Smooth muscle cell (in vitro differentiated cells): ENCODE measurements at regions not wholly inside any gene's neighbourhood (a gene's known extent, or its start where the extent isn't known, plus 50 kb on each side); places are given as distances from the start of the nearest gene placed in this dataset.
"Not testable (repeated sequence)": the region's sequence is repeated elsewhere in the genome, so short reads cannot be mapped to it uniquely, and the experiment has no call there.

Experiments used
- DNase-seq: peaks from one replicate; lab custom pipeline; 2025; ENCODE audit not compliant: unreplicated experiment; lab: John Stamatoyannopoulos, UW
- H2AFZ ChIP-seq: fragments of 200-600 bp; sonication (generic); 2 replicates; pipeline ENCODE4 v1.6.0; 2016; ENCODE audit warnings: antibody characterized with exemption, low read depth, mild to moderate bottlenecking
- H3F3A ChIP-seq: fragments of 200-600 bp; sonication (generic); 2 replicates; pipeline ENCODE4 v1.6.0; 2017; ENCODE audit warnings: antibody characterized with exemption, low read depth
- H3K27ac ChIP-seq: fragments of 200-600 bp; sonication (generic); 2 replicates; pipeline ENCODE4 v1.5.1; 2016; ENCODE audit warnings: low read depth, mild to moderate bottlenecking
- H3K27me3 ChIP-seq: fragments of 200-600 bp; sonication (generic); 2 replicates; pipeline ENCODE4 v1.6.1; 2016; ENCODE audit warnings: low read depth, mild to moderate bottlenecking
- H3K36me3 ChIP-seq: fragments of 200-600 bp; sonication (generic); 2 replicates; pipeline ENCODE4 v1.5.1; 2016; ENCODE audit warnings: low read depth
- H3K4me1 ChIP-seq: fragments of 200-600 bp; sonication (generic); 2 replicates; pipeline ENCODE4 v1.5.1; 2016; ENCODE audit warnings: low read depth
- H3K4me2 ChIP-seq: fragments of 200-600 bp; sonication (generic); 2 replicates; pipeline ENCODE4 v1.6.0; 2016; ENCODE audit warnings: mild to moderate bottlenecking
- H3K4me3 ChIP-seq: fragments of 200-600 bp; sonication (generic); 2 replicates; pipeline ENCODE4 v1.5.1; 2016; ENCODE audit warnings: mild to moderate bottlenecking
- H3K79me2 ChIP-seq: fragments of 200-600 bp; sonication (generic); 2 replicates; pipeline ENCODE4 v1.6.0; 2016; ENCODE audit warnings: low read depth, mild to moderate bottlenecking
- H3K9ac ChIP-seq: fragments of 200-600 bp; sonication (generic); 2 replicates; pipeline ENCODE4 v1.6.0; 2016; ENCODE audit warnings: low read depth
- H3K9me3 ChIP-seq: fragments of 200-600 bp; sonication (generic); replicated peaks from 2 replicates; pipeline ENCODE4 v1.5.1; 2016; ENCODE audit warnings: low read depth
- H4K20me1 ChIP-seq: fragments of 200-600 bp; sonication (generic); 2 replicates; pipeline ENCODE4 v1.6.0; 2016; ENCODE audit warnings: low read depth
- WGBS: methylation state at CpG from one replicate; pipeline ENCODE4 v1.1.7; 2016; ENCODE audit warnings: low lambda C conversion rate; 5-methylcytosine and 5-hydroxymethylcytosine counted together
- TF ChIP-seq, protein P1 (sequence below): fragments of 200-600 bp; sonication (generic); IDR thresholded peaks from 2 replicates; pipeline ENCODE4 v1.5.1; 2017; ENCODE audit warnings: borderline replicate concordance, mild to moderate bottlenecking, antibody characterized with exemption; ENCODE audit not compliant: insufficient read depth, poor library complexity, severe bottlenecking

- DNase-seq, result no peak
- Histone ChIP-seq H3K4me1 (no peaks in the 10 kb centered on the region), H3K9ac (no peak overlapping the region), H3K27me3 (no peaks in the 10 kb centered on the region), H3F3A (no peaks in the 10 kb centered on the region), H2AFZ (no peak overlapping the region), H3K36me3 (no peaks in the 10 kb centered on the region), H3K4me2 (no peak overlapping the region), H3K4me3 (no peak overlapping the region), H3K9me3 (no peaks in the 10 kb centered on the region), H3K27ac (no peak overlapping the region), H3K79me2 (no peaks in the 10 kb centered on the region), H4K20me1 (no peaks in the 10 kb centered on the region)
- TF ChIP-seq, protein P1, sequence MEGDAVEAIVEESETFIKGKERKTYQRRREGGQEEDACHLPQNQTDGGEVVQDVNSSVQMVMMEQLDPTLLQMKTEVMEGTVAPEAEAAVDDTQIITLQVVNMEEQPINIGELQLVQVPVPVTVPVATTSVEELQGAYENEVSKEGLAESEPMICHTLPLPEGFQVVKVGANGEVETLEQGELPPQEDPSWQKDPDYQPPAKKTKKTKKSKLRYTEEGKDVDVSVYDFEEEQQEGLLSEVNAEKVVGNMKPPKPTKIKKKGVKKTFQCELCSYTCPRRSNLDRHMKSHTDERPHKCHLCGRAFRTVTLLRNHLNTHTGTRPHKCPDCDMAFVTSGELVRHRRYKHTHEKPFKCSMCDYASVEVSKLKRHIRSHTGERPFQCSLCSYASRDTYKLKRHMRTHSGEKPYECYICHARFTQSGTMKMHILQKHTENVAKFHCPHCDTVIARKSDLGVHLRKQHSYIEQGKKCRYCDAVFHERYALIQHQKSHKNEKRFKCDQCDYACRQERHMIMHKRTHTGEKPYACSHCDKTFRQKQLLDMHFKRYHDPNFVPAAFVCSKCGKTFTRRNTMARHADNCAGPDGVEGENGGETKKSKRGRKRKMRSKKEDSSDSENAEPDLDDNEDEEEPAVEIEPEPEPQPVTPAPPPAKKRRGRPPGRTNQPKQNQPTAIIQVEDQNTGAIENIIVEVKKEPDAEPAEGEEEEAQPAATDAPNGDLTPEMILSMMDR, result no peak
- 96% methylated on average over 1 of the region's 1 CpG for WGBS
Observed at GRCh38 chr21:26246073-26246472, 75.5 kb upstream of the APP start.

- no peak overlapping the region for H2AFZ ChIP-seq
- TF ChIP-seq, protein P1, result no peak
Observed at GRCh38 chr21:26245428-26245827, 74.9 kb upstream of the APP start.

DNA sequence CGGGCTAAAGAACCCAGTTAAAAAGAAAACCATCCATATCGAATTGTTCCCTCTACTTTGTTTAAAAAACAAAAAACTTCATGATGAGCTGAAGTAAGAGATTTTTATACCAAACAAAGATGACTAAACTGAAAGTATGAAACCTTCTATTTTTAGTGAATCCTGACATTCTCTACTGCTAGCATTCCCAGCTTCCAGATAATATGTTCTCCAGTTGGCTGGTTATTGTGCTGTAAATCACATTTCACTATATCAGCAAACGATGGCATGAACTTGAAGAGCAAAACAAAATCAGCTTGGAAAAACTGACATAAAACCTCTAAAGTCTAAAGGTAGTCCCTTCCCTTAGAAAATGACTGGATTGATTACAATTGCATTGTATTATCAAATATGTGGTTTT lies 68.1 kb upstream of the APP start:
- no peak overlapping the region for H3K4me3 ChIP-seq
- H3F3A ChIP-seq, result no peaks in the 10 kb centered on the region
- H4K20me1 ChIP-seq, result no peaks in the 10 kb centered on the region
- WGBS, result 82% methylated on average over 3 of the region's 3 CpGs
- no peak overlapping the region for H3K9ac ChIP-seq
- H3K9me3 ChIP-seq, result no peaks in the 10 kb centered on the region
- no peaks in the 10 kb centered on the region for H3K27me3 ChIP-seq
- H3K4me1 ChIP-seq, result no peaks in the 10 kb centered on the region
- no peak overlapping the region for H2AFZ ChIP-seq
- H3K4me2 ChIP-seq, result no peak overlapping the region
- no peaks in the 10 kb centered on the region for H3K79me2 ChIP-seq
- no peak overlapping the region for H3K27ac ChIP-seq
- no peak for DNase-seq
- TF ChIP-seq, protein P1, result no peak
- no peaks in the 10 kb centered on the region for H3K36me3 ChIP-seq

More at GRCh38 chr21:26245428-26245827, 74.9 kb upstream of the APP start:
- Histone ChIP-seq H3K9me3 (no peaks in the 10 kb centered on the region), H3K4me1 (no peaks in the 10 kb centered on the region), H3F3A (no peaks in the 10 kb centered on the region), H3K9ac (no peak overlapping the region), H3K36me3 (no peaks in the 10 kb centered on the region), H3K4me2 (no peak overlapping the region), H3K27ac (no peak overlapping the region), H3K4me3 (no peak overlapping the region), H3K27me3 (no peaks in the 10 kb centered on the region), H4K20me1 (no peaks in the 10 kb centered on the region), H3K79me2 (no peaks in the 10 kb centered on the region)
- WGBS, result 81% methylated on average over 2 of the region's 2 CpGs
- DNase-seq, result no peak

GRCh38 chr21:26236281-26236680 lies 65.7 kb upstream of the APP start:
- Histone ChIP-seq H2AFZ (no peak overlapping the region), H3K9ac (no peak overlapping the region)

DNA sequence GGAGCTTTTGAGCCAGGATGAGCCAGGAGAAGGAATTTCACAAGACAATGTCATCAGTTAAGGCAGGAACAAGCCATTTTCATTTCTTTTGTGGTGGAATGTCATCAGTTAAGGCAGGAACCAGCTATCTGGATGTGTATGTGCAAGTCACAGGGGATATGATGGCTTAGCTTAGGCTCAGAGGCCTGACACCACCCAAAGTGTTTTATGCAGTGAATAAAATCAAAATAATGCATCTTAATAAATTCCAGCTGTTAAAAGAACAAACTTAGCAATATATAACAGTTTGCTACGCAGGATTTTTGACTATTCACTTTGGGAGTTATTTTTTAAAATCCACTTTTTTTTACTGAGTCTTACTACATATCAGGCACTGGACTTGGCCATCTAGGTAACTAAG lies 62.7 kb upstream of the APP start:
- not testable (repeated sequence) for H3K9ac ChIP-seq, H3K36me3 ChIP-seq, H3K9me3 ChIP-seq, H2AFZ ChIP-seq, DNase-seq, H3K4me2 ChIP-seq, H3F3A ChIP-seq, H3K27me3 ChIP-seq, H3K4me3 ChIP-seq, H3K27ac ChIP-seq, H3K79me2 ChIP-seq, H4K20me1 ChIP-seq, H3K4me1 ChIP-seq
- WGBS, result 100% methylated on average over 1 of the region's 1 CpG

More at GRCh38 chr21:26236281-26236680, 65.7 kb upstream of the APP start:
- no peak overlapping the region for H3K4me2 ChIP-seq
- H3K27ac ChIP-seq, result no peak overlapping the region
- no peaks in the 10 kb centered on the region for H3K27me3 ChIP-seq
- no peaks in the 10 kb centered on the region for H3F3A ChIP-seq
- H3K9me3 ChIP-seq, result no peaks in the 10 kb centered on the region
- no peaks in the 10 kb centered on the region for H3K4me1 ChIP-seq
- no peaks in the 10 kb centered on the region for H4K20me1 ChIP-seq
- H3K79me2 ChIP-seq, result no peaks in the 10 kb centered on the region
- no peaks in the 10 kb centered on the region for H3K36me3 ChIP-seq
- no peak overlapping the region for H3K4me3 ChIP-seq
- no peak for DNase-seq
- WGBS, result 91% methylated on average over 4 of the region's 4 CpGs
- TF ChIP-seq, protein P1, result no peak

GRCh38 chr21:26232491-26232890 lies 61.9 kb upstream of the APP start:
- WGBS, result 93% methylated on average over 8 of the region's 8 CpGs
- H3K36me3 ChIP-seq, H3K4me3 ChIP-seq, H2AFZ ChIP-seq, DNase-seq, H4K20me1 ChIP-seq, H3K27me3 ChIP-seq, H3K4me1 ChIP-seq, H3F3A ChIP-seq, H3K79me2 ChIP-seq, H3K4me2 ChIP-seq, H3K9me3 ChIP-seq, H3K27ac ChIP-seq, H3K9ac ChIP-seq: not testable (repeated sequence)
